ENCODE measurements at regions not wholly inside any gene's neighbourhood (a gene's known extent, or its start where the extent isn't known, plus 50 kb on each side); places are given as distances from the start of the nearest gene placed in this dataset.

- no peak overlapping the region for H3K4me3 ChIP-seq (ENCODE audit: low read depth, low read length)
- TF ChIP-seq, protein P1, sequence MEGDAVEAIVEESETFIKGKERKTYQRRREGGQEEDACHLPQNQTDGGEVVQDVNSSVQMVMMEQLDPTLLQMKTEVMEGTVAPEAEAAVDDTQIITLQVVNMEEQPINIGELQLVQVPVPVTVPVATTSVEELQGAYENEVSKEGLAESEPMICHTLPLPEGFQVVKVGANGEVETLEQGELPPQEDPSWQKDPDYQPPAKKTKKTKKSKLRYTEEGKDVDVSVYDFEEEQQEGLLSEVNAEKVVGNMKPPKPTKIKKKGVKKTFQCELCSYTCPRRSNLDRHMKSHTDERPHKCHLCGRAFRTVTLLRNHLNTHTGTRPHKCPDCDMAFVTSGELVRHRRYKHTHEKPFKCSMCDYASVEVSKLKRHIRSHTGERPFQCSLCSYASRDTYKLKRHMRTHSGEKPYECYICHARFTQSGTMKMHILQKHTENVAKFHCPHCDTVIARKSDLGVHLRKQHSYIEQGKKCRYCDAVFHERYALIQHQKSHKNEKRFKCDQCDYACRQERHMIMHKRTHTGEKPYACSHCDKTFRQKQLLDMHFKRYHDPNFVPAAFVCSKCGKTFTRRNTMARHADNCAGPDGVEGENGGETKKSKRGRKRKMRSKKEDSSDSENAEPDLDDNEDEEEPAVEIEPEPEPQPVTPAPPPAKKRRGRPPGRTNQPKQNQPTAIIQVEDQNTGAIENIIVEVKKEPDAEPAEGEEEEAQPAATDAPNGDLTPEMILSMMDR (IDR thresholded peaks at IDR 0.05; ENCODE audit: low read depth, low read length, missing control alignments), result no peak
- in situ Hi-C loops (cut with HindIII; ENCODE audit: low sequenced_read_pairs), result no loop called here
- no peak for DNase-seq (ENCODE audit: low read depth)
Observed at GRCh38 chr13:37383046-37383445, 215.5 kb downstream of the POSTN start.

DNA sequence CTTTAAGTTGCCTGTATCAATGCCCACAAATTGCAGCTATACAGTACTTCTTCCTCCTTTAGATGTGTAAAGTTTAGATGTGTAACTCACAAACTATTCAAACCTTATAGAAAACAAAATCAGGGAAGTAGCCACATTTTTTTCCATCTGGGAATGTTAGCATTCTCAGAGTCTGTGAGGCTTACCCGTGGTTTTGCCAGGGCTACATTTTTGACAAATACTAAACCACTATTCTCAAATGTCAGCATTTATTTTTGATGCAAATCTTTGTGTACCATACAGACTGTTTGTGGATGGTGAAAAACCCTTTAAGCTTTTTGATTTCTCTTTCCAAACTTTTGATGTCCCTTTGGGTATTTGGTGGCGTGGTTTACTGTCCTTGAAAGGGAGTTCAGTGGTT lies 216.4 kb downstream of the POSTN start:
- H3K4me3 ChIP-seq (ENCODE audit: low read depth, low read length), result no peak overlapping the region
- no peak for DNase-seq (ENCODE audit: low read depth)
- in situ Hi-C loops (cut with HindIII; ENCODE audit: low sequenced_read_pairs), result no loop called here
- TF ChIP-seq, protein P1 (IDR thresholded peaks at IDR 0.05; ENCODE audit: low read depth, low read length, missing control alignments), result no peak

GRCh38 chr13:37381502-37381901 lies 217.1 kb downstream of the POSTN start:
- in situ Hi-C loops (cut with HindIII; ENCODE audit: low sequenced_read_pairs), result no loop called here

GRCh38 chr13:37379841-37380240 lies 218.7 kb downstream of the POSTN start:
- TF ChIP-seq, protein P1 (IDR thresholded peaks at IDR 0.05; ENCODE audit: low read depth, low read length, missing control alignments), result no peak
- no peak for DNase-seq (ENCODE audit: low read depth)
- in situ Hi-C loops (cut with HindIII; ENCODE audit: low sequenced_read_pairs), result no loop called here
- no peak overlapping the region for H3K4me3 ChIP-seq (ENCODE audit: low read depth, low read length)

More at GRCh38 chr13:37381502-37381901, 217.1 kb downstream of the POSTN start:
- no peak for DNase-seq (ENCODE audit: low read depth)
- TF ChIP-seq, protein P1 (IDR thresholded peaks at IDR 0.05; ENCODE audit: low read depth, low read length, missing control alignments), result no peak
- no peak overlapping the region for H3K4me3 ChIP-seq (ENCODE audit: low read depth, low read length)

GRCh38 chr13:37375724-37376123 lies 222.8 kb downstream of the POSTN start:
- TF ChIP-seq, protein P1 (IDR thresholded peaks at IDR 0.05; ENCODE audit: low read depth, low read length, missing control alignments), result no peak
- in situ Hi-C loops (cut with HindIII; ENCODE audit: low sequenced_read_pairs), result no loop called here
- no peak overlapping the region for H3K4me3 ChIP-seq (ENCODE audit: low read depth, low read length)
- no peak for DNase-seq (ENCODE audit: low read depth)

DNA sequence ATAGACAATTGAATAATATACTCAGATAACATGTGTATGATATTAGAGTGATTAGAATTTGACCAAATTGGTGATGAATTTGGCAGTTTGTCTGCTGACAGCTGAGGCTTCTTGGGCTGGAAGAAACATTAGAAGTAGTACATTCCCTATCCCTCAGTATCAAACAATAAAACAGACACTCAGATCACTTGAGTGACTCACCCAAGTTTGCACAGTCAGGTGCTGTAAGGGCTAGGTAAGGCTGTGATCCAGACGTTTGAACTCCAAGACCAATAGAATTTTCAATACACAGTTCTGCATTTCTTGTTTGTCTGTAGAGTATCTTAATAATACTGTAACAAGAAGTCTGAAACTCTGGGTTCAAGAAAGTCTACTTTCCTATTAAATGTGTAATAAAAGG lies 223.5 kb downstream of the POSTN start:
- in situ Hi-C loops (cut with HindIII; ENCODE audit: low sequenced_read_pairs), result no loop called here
- no peak overlapping the region for H3K4me3 ChIP-seq (ENCODE audit: low read depth, low read length)
- no peak for DNase-seq (ENCODE audit: low read depth)
- TF ChIP-seq, protein P1 (IDR thresholded peaks at IDR 0.05; ENCODE audit: low read depth, low read length, missing control alignments), result no peak

DNA sequence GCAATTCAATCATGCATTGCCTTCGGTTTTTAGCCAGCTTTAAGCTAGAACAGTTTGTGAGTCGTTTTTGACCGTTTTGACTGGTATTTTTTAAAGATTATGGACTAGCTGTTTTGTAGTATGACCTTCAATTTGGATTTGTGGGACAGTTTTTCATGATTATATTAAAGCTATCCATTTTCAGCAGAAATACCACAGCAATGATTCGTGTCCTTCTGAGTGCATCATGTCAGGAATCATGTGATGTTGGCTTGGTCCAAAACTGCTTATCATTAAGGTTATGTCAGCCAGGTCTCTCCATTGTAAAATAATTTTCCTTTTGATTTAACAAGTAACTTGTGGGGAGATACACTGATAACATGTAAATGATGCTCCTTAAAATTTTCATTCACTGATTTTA lies 229.0 kb downstream of the POSTN start:
- DNase-seq (ENCODE audit: low read depth), result no peak
- no peak overlapping the region for H3K4me3 ChIP-seq (ENCODE audit: low read depth, low read length)
- in situ Hi-C loops (cut with HindIII; ENCODE audit: low sequenced_read_pairs), result no loop called here
- TF ChIP-seq, protein P1 (IDR thresholded peaks at IDR 0.05; ENCODE audit: low read depth, low read length, missing control alignments), result no peak
